GM23338 (cell line): ENCODE measurements at regions not wholly inside any gene's neighbourhood (a gene's known extent, or its start where the extent isn't known, plus 50 kb on each side); places are given as distances from the start of the nearest gene placed in this dataset.
A peak's percentile ranks its signal among the peaks of the same experiment; 100 is the strongest.

Experiments used
- ATAC-seq: fragments of 200-7000 bp; cut with Tn5 transposase; 3 replicates; pipeline ENCODE4 v1.9.1; 2020
- DNase-seq: peaks from one replicate; pipeline ENCODE4 v3.0.0-alpha.2; 2015; ENCODE audit warnings: low spot score
- H2AFZ ChIP-seq: fragments of 200-600 bp; sonication (generic); 2 replicates; pipeline ENCODE4 v1.8.0; 2016; ENCODE audit warnings: antibody characterized with exemption, mild to moderate bottlenecking, moderate library complexity
- H3F3A ChIP-seq: fragments of 200-600 bp; sonication (generic); replicated peaks from 2 replicates; pipeline ENCODE4 v1.8.0; 2017; ENCODE audit warnings: antibody characterized with exemption, mixed run types, low read depth
- H3K27ac ChIP-seq: fragments of 200-600 bp; sonication (generic); 2 replicates; pipeline ENCODE4 v1.6.1; 2016; ENCODE audit warnings: low read depth
- H3K27me3 ChIP-seq: fragments of 200-600 bp; sonication (generic); 2 replicates; pipeline ENCODE4 v1.8.0; 2016; ENCODE audit warnings: mild to moderate bottlenecking, mixed run types, moderate library complexity; ENCODE audit not compliant: insufficient read depth
- H3K36me3 ChIP-seq: fragments of 200-600 bp; sonication (generic); 2 replicates; pipeline ENCODE4 v1.8.0; 2016; ENCODE audit warnings: mild to moderate bottlenecking; ENCODE audit not compliant: insufficient read depth
- H3K4me1 ChIP-seq: fragments of 200-600 bp; sonication (generic); 2 replicates; pipeline ENCODE4 v1.8.0; 2016; ENCODE audit warnings: mild to moderate bottlenecking, moderate library complexity; ENCODE audit not compliant: insufficient read depth
- H3K4me2 ChIP-seq: fragments of 200-600 bp; sonication (generic); 2 replicates; pipeline ENCODE4 v1.7.1; 2017; ENCODE audit warnings: mixed run types
- H3K4me3 ChIP-seq: fragments of 200-600 bp; sonication (generic); 2 replicates; pipeline ENCODE4 v1.6.1; 2016; ENCODE audit warnings: mixed run types
- H3K79me2 ChIP-seq: fragments of 200-600 bp; sonication (generic); replicated peaks from 2 replicates; pipeline ENCODE4 v1.8.0; 2017; ENCODE audit warnings: mild to moderate bottlenecking; ENCODE audit not compliant: insufficient read depth
- H3K9me2 ChIP-seq: fragments of 200-600 bp; sonication (generic); 2 replicates; pipeline ENCODE4 v1.8.0; 2017; ENCODE audit not compliant: insufficient read depth
- H4K20me1 ChIP-seq: fragments of 200-600 bp; sonication (generic); replicated peaks from 2 replicates; pipeline ENCODE4 v1.8.0; 2017; ENCODE audit warnings: mild to moderate bottlenecking; ENCODE audit not compliant: insufficient read depth
- H3K27ac Mint-ChIP-seq: 2 replicates; pipeline ENCODE4 v1.8.0; 2020; ENCODE audit warnings: inconsistent platforms, mild to moderate bottlenecking, moderate library complexity, mixed read lengths
- H3K27me3 Mint-ChIP-seq: 3 replicates; pipeline ENCODE4 v1.8.0; 2022; ENCODE audit warnings: low read depth, mild to moderate bottlenecking, moderate library complexity, mixed read lengths, inconsistent platforms; ENCODE audit not compliant: insufficient read depth, poor library complexity
- H3K36me3 Mint-ChIP-seq: 3 replicates; pipeline ENCODE4 v1.8.0; 2021; ENCODE audit warnings: low read depth, mild to moderate bottlenecking, inconsistent platforms, moderate library complexity, mixed read lengths
- H3K4me1 Mint-ChIP-seq: 3 replicates; pipeline ENCODE4 v1.8.0; 2020; ENCODE audit warnings: mild to moderate bottlenecking, inconsistent platforms, mixed read lengths
- H3K4me3 Mint-ChIP-seq: 3 replicates; pipeline ENCODE4 v1.8.0; 2021; ENCODE audit warnings: moderate library complexity, mild to moderate bottlenecking, inconsistent platforms, mixed read lengths
- H3K9me3 Mint-ChIP-seq: 3 replicates; pipeline ENCODE4 v1.8.0; 2020; ENCODE audit warnings: moderate library complexity, mild to moderate bottlenecking, inconsistent platforms, mixed read lengths
- CREB1 ChIP-seq: fragments of 250-450 bp; sonication (Bioruptor Pico); IDR thresholded peaks from 2 replicates; pipeline ENCODE4 v1.5.0; 2020; ENCODE audit warnings: low read depth, mild to moderate bottlenecking, moderate library complexity
- NANOG ChIP-seq: IDR thresholded peaks from 2 replicates; pipeline ENCODE4 v1.6.1; 2016; ENCODE audit warnings: antibody characterized with exemption, borderline replicate concordance
- STAT1 ChIP-seq: IDR thresholded peaks from one replicate; pipeline ENCODE4 v1.6.1; 2016; ENCODE audit warnings: antibody characterized with exemption; ENCODE audit not compliant: unreplicated experiment
- ZNF114 ChIP-seq: fragments of 250-450 bp; sonication (Bioruptor Pico); IDR thresholded peaks from 2 replicates; pipeline ENCODE4 v1.5.0; 2020; ENCODE audit warnings: mild to moderate bottlenecking, moderate library complexity
- ZNF331 ChIP-seq: fragments of 250-450 bp; sonication (Bioruptor Pico); IDR thresholded peaks from 2 replicates; pipeline ENCODE4 v1.5.0; 2020; ENCODE audit warnings: low read depth, mild to moderate bottlenecking, moderate library complexity
- TF ChIP-seq, protein P1 (sequence below): IDR thresholded peaks from 2 replicates; pipeline ENCODE4 v1.6.1; 2016; ENCODE audit warnings: antibody characterized with exemption

DNA sequence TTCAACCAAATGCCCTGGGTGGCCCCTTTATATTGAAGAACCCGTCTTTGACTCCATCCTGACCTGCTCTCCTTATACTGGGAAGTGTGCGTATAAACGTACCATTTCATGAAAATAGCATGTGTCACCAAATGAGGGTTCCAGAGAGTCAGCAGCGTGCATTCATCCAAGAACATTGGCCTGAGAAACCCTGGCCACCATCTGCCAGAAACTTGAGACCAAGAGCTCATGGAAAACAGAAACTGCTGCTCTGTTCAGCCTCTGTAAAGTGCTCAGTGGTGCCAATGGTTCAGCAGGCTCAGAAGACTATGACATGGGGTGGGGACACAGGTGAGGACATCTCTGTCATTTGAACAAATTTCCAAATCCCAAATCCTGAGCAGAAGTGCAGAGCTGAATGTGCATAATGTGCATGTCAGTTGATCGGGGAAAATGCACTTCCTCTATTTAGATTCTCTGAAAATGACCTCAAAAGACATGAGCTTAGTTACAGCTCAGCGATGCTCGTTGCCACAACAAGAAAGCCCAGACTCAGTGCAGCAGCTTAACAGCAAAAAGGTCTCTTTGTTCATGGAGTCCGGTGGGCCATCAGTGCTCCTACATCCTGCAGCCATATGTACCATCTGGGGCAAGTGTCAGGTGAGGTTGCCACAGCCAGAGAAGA, 176.1 kb downstream of the ATPSCKMT start:
- Mint-ChIP-seq H3K4me3 (no peak overlapping the region), H3K4me1 (no peaks in the 10 kb centered on the region), H3K36me3 (no peaks in the 10 kb centered on the region; the same call in 1 of the 3 replicates), H3K27ac (no peak overlapping the region), H3K9me3 (no peaks in the 10 kb centered on the region), H3K27me3 (peaks cover 4% of the 10 kb centered on the region)
- no peak for ATAC-seq
- 0 out of 2 replicates have a peak, but pooled peaks cover 3% of the 10 kb centered on the region for H3K36me3 ChIP-seq
- no peak for TF ChIP-seq STAT1
- H3F3A ChIP-seq: no peaks in the 10 kb centered on the region
- no peak for DNase-seq
- no peaks in the 10 kb centered on the region for H3K79me2 ChIP-seq
- H4K20me1 ChIP-seq: no peaks in the 10 kb centered on the region
- H3K4me1 ChIP-seq: no peaks in the 10 kb centered on the region
- no peak overlapping the region for H2AFZ ChIP-seq
- H3K27ac ChIP-seq: no peak overlapping the region
- no peaks in the 10 kb centered on the region for H3K27me3 ChIP-seq
- no peak overlapping the region for H3K4me3 ChIP-seq
- peaks cover 11% of the 10 kb centered on the region; the same call in 1 of the 2 replicates for H3K9me2 ChIP-seq
- H3K4me2 ChIP-seq: no peak overlapping the region

DNA sequence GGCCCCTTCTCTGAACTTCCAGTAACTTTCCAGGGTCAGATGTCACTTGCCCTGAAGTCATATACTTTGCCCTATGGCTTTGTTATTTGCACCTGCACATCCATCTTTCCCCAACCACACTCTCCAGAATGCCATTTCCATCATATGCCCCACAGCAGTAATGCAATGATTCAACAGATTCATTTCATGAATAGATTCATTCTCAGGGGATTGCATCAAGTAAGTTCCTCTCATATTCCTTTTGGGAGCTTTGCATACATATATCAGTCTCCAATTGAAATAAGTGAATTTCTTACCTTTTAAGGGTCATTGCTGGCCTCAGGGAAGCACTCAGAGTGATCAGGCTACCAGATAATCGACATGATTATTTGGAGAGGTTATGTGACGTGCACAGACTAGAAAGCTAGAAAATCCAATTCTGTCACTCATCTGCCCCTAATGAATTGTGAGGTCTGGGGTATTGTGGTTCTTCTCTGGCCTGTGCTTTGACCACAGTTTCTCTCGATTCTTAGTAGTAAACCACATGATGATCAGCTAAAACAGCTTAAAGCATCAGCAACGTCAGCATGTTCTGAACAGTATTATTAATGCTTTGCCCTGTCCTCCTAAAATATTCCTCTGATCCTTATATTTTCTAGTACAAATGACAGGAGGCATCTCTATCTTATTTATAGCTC, 179.9 kb downstream of the ATPSCKMT start:
- Mint-ChIP-seq H3K27ac (no peak overlapping the region), H3K36me3 (peaks cover 18% of the 10 kb centered on the region; the same call in 2 of the 3 replicates), H3K4me3 (no peak overlapping the region), H3K27me3 (peaks cover 4% of the 10 kb centered on the region), H3K4me1 (peaks cover 5% of the 10 kb centered on the region; the same call in 2 of the 3 replicates), H3K9me3 (peaks cover 19% of the 10 kb centered on the region)
- H3K4me2 ChIP-seq: no peak overlapping the region
- DNase-seq (no peak), ATAC-seq (no peak)
- H3K36me3 ChIP-seq: 0 out of 2 replicates have a peak, but pooled peaks cover 3% of the 10 kb centered on the region
- H3K4me3 ChIP-seq: no peak overlapping the region
- no peaks in the 10 kb centered on the region for H3F3A ChIP-seq
- H3K9me2 ChIP-seq: peaks cover 11% of the 10 kb centered on the region; the same call in 1 of the 2 replicates
- no peaks in the 10 kb centered on the region for H3K27me3 ChIP-seq
- 0 out of 2 replicates have a peak overlapping the region, but pooled peaks have one; percentile 47 for H2AFZ ChIP-seq
- H3K79me2 ChIP-seq: no peaks in the 10 kb centered on the region
- TF ChIP-seq ZNF114 (CRISPR knock-in tag): no peak
- TF ChIP-seq, protein P1, sequence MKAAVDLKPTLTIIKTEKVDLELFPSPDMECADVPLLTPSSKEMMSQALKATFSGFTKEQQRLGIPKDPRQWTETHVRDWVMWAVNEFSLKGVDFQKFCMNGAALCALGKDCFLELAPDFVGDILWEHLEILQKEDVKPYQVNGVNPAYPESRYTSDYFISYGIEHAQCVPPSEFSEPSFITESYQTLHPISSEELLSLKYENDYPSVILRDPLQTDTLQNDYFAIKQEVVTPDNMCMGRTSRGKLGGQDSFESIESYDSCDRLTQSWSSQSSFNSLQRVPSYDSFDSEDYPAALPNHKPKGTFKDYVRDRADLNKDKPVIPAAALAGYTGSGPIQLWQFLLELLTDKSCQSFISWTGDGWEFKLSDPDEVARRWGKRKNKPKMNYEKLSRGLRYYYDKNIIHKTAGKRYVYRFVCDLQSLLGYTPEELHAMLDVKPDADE: no peak
- TF ChIP-seq NANOG: no peak
- TF ChIP-seq ZNF331 (CRISPR knock-in tag): no peak
- H3K27ac ChIP-seq: no peak overlapping the region
- H3K4me1 ChIP-seq: no peaks in the 10 kb centered on the region
- no peaks in the 10 kb centered on the region for H4K20me1 ChIP-seq

DNA sequence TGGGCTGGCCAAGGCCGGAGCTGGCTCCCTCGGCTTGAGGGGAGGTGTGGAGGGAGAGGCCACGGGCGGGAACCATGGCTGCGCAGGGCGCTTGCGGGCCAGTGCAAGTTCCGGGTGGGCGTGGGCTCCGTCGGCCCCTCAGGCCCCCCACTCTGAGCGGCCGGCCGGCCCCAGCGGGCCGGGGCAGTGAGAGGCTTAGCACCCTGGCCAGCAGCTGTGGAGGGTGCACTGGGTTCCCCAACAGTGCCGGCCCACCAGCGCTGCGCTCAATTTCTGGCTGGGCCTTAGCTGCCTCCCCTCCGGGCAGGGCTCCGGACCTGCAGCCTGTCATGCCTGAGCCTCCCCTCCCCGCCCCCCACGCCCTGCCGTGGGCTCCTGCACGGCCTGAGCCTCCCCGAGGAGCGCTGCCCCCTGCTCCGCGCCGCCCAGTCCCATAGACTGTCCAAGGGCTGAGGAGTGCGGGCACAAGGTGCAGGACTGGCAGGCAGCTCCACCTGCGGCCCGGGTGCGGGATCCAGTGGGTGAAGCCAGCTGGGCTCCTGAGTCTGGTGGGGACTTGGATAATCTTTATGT, 184.2 kb downstream of the ATPSCKMT start:
- H3K36me3 Mint-ChIP-seq: peaks cover 19% of the 10 kb centered on the region; the same call in 2 of the 3 replicates
- ATAC-seq: no peak
- H3K27ac Mint-ChIP-seq: no peak overlapping the region
- Histone ChIP-seq H3K4me2 (no peak overlapping the region), H3K36me3 (no peaks in the 10 kb centered on the region), H3K9me2 (peaks cover 9% of the 10 kb centered on the region), H3K4me1 (no peaks in the 10 kb centered on the region), H3K79me2 (no peaks in the 10 kb centered on the region), H3F3A (no peaks in the 10 kb centered on the region), H3K27ac (no peak overlapping the region), H3K4me3 (no peak overlapping the region), H2AFZ (no peak overlapping the region), H4K20me1 (no peaks in the 10 kb centered on the region), H3K27me3 (no peaks in the 10 kb centered on the region)
- no peak overlapping the region for H3K4me3 Mint-ChIP-seq
- no peak for DNase-seq
- peaks cover 5% of the 10 kb centered on the region; the same call in 2 of the 3 replicates for H3K4me1 Mint-ChIP-seq
- H3K9me3 Mint-ChIP-seq: peaks cover 20% of the 10 kb centered on the region
- H3K27me3 Mint-ChIP-seq: peaks cover 6% of the 10 kb centered on the region
- TF ChIP-seq, protein P1: no peak
- no peak for TF ChIP-seq CREB1 (CRISPR knock-in tag)
- no peak for TF ChIP-seq ZNF114 (CRISPR knock-in tag)
